ENCODE measurements at regions not wholly inside any gene's neighbourhood (a gene's known extent, or its start where the extent isn't known, plus 50 kb on each side); places are given as distances from the start of the nearest gene placed in this dataset.

GRCh38 chr5:175001311-175001710, 276.9 kb downstream of the MSX2 start:
- TF ChIP-seq EZH2phosphoT487 (IDR thresholded peaks at IDR 0.05; ENCODE audit: borderline replicate concordance, low read length) = no peak
- TF ChIP-seq, protein P1, sequence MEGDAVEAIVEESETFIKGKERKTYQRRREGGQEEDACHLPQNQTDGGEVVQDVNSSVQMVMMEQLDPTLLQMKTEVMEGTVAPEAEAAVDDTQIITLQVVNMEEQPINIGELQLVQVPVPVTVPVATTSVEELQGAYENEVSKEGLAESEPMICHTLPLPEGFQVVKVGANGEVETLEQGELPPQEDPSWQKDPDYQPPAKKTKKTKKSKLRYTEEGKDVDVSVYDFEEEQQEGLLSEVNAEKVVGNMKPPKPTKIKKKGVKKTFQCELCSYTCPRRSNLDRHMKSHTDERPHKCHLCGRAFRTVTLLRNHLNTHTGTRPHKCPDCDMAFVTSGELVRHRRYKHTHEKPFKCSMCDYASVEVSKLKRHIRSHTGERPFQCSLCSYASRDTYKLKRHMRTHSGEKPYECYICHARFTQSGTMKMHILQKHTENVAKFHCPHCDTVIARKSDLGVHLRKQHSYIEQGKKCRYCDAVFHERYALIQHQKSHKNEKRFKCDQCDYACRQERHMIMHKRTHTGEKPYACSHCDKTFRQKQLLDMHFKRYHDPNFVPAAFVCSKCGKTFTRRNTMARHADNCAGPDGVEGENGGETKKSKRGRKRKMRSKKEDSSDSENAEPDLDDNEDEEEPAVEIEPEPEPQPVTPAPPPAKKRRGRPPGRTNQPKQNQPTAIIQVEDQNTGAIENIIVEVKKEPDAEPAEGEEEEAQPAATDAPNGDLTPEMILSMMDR (IDR thresholded peaks at IDR 0.05; ENCODE audit: low read depth, low read length, poor library complexity, severe bottlenecking) = no peak

All from DOHH2 (cell line).